NT2/D1 (cell line): ENCODE measurements at regions not wholly inside any gene's neighbourhood (a gene's known extent, or its start where the extent isn't known, plus 50 kb on each side); places are given as distances from the start of the nearest gene placed in this dataset.
"Not testable (repeated sequence)": the region's sequence is repeated elsewhere in the genome, so short reads cannot be mapped to it uniquely, and the experiment has no call there.

Experiments
- DNase-seq: peaks from one replicate; pipeline ENCODE4 v3.0.0-alpha.2; 2011; ENCODE audit warnings: low read depth, low spot score
- H3K27me3 ChIP-seq: 2 replicates; pipeline ENCODE4 v1.6.0; 2011; ENCODE audit warnings: mild to moderate bottlenecking; ENCODE audit not compliant: insufficient read length, insufficient read depth
- H3K36me3 ChIP-seq: 2 replicates; pipeline ENCODE4 v1.6.1; 2011; ENCODE audit warnings: mild to moderate bottlenecking, low read length, mixed read lengths; ENCODE audit not compliant: insufficient read depth, insufficient read length
- H3K4me1 ChIP-seq: 2 replicates; pipeline ENCODE4 v1.5.1; 2011; ENCODE audit not compliant: insufficient read depth, insufficient read length
- H3K4me3 ChIP-seq: 2 replicates; pipeline ENCODE4 v1.5.1; 2011; ENCODE audit warnings: low read depth; ENCODE audit not compliant: insufficient read length
- H3K9ac ChIP-seq: 2 replicates; pipeline ENCODE4 v1.6.0; 2011; ENCODE audit warnings: low read depth; ENCODE audit not compliant: insufficient read length
- H3K9me3 ChIP-seq: 2 replicates; pipeline ENCODE4 v1.5.1; 2011; ENCODE audit warnings: mild to moderate bottlenecking, low read length; ENCODE audit not compliant: insufficient read depth
- SUZ12 ChIP-seq: IDR thresholded peaks from 2 replicates; pipeline ENCODE4 v1.6.1; 2011; ENCODE audit not compliant: insufficient read length, insufficient read depth; ENCODE audit errors: extremely low read depth
- YY1 ChIP-seq: IDR thresholded peaks from 2 replicates; pipeline ENCODE4 v1.6.1; 2011; ENCODE audit not compliant: insufficient read length, insufficient read depth
- ZNF274 ChIP-seq: IDR thresholded peaks from 2 replicates; pipeline ENCODE4 v1.6.1; 2011; ENCODE audit warnings: mild to moderate bottlenecking, low read depth, low read length

DNA sequence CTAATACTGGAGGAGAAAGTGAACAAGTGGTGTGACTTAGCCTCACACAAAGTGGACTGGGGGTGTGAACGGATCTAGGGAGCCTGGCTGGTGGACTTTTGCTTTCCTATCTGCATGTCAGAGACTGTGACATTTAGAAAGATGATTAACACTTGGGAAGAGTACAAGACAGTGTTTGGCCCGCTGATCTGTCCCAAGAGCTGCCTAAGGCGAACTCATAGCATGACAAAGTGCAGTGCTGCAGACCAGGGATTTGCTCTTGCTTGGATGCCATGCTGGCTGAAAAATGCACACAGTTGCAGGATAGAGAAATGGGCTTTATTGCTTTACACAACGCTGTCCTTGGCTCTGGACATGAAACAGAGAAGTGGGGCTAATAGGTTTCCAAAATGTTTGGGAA, 386.0 kb upstream of the MAN1A1 start:
- TF ChIP-seq YY1 (no peak), SUZ12 (no peak), ZNF274 (no peak)
- Histone ChIP-seq H3K27me3 (no peaks in the 10 kb centered on the region), H3K4me1 (no peaks in the 10 kb centered on the region), H3K4me3 (no peak overlapping the region), H3K9me3 (no peaks in the 10 kb centered on the region), H3K9ac (no peak overlapping the region), H3K36me3 (no peaks in the 10 kb centered on the region)
- no peak for DNase-seq

DNA sequence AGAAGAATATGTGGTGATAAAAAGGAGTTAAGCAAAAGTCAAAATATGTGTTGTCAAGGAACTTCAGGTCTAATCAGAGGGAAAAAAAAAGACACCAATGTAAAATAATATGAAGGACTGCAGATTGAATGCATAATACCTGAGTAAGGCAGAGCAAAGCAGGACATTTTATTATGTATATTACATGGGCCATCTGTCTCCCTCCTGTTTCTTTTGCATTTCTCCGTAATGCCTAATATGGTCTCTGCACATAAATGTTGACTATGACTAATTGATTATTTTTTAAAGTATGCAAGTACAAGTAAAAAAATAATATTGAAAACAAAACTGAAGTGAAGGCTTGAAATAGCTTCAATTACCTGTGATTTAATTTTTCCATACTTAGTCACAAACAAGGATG, 384.7 kb upstream of the MAN1A1 start:
- no peaks in the 10 kb centered on the region for H3K27me3 ChIP-seq
- no peak for TF ChIP-seq SUZ12
- no peak for TF ChIP-seq YY1
- TF ChIP-seq ZNF274: no peak
- no peak overlapping the region for H3K9ac ChIP-seq
- no peaks in the 10 kb centered on the region for H3K9me3 ChIP-seq
- no peak for DNase-seq
- H3K36me3 ChIP-seq: no peaks in the 10 kb centered on the region
- H3K4me1 ChIP-seq: no peaks in the 10 kb centered on the region
- H3K4me3 ChIP-seq: no peak overlapping the region

DNA sequence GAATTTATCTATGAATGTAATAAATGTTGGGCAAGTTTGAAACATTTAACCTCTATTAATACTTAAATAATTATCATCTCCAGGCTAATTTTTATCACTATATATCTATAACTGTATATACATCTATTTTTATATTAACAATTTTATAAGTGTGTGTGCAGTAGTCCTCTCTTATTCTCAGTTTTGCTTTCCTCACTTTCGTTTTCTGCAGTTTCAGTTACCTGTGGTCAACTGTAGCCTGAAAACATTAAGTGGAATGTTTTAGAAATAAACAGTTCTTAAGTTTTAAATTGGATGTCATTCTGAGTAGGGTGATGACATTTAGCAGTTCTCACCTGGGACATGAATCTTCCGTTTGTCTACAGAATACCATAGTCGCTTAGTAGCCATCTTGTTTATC, 379.4 kb upstream of the MAN1A1 start:
- TF ChIP-seq SUZ12 (no peak), ZNF274 (no peak), YY1 (no peak)
- Histone ChIP-seq H3K4me3 (no peak overlapping the region), H3K4me1 (no peaks in the 10 kb centered on the region), H3K36me3 (no peaks in the 10 kb centered on the region), H3K9ac (no peak overlapping the region), H3K27me3 (no peaks in the 10 kb centered on the region), H3K9me3 (no peaks in the 10 kb centered on the region)
- DNase-seq: no peak

DNA sequence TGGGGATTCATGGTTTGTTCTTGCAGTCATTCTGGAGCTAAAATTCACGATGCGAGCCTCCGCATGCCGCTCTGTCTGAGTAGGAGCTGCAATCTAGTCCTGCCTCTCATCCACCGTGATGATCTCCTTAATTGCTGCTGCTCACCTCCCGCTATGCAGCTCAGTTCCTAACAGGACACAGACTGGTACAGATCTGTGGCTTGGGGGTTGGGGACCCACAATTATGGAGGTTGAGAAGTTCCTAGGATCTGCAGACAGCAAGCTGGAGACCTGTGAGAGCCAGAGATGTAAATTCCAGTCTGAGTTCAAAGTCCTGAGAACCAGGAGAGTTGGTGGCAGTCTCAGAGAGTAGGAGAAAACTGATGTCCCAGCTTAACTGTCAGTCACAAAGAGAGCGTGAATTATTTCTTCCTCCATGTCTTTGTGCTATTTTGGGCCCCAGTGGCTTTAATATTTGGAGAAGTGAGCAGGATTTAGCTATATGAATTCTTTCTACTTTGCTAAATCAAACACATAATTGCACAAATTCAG, 378.7 kb upstream of the MAN1A1 start:
- no peak for DNase-seq
- TF ChIP-seq YY1: no peak
- no peak for TF ChIP-seq SUZ12
- no peak for TF ChIP-seq ZNF274

DNA sequence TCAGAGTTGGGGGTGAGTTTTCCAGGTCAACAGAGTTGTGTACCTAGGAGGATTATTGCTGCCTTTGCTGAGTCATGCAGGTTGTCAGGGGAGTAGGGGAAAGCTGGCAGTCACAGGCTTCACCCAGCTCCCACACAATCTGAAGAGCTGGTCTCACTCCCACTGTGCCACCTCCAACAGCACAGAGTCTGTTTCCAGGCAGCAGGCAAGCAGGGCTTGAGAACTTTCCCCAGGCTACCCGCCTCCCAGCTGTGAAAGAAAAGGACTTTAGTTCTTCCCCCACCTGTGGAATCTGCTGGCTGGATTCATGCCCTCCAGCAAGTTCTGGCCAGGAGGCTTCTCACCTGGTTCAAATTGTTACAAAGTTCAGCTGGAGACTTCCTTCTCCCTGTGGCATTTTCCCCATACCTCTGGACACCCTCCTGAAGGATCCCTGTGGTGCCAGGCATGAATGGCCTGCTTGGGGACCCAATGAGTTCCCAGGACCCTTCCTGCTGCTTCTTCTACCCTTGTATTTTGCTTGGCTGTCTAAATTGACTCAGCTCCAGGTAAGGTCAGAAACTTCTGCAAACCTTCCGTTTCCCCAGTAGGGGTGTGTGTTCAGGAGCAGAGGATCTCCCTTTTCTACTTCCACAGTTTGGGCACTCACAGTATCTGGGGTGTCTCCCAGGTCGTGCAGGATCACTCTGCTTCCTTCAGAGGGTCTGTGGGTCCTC, 378.1 kb upstream of the MAN1A1 start:
- DNase-seq: no peak
- H3K36me3 ChIP-seq: no peaks in the 10 kb centered on the region
- no peaks in the 10 kb centered on the region for H3K27me3 ChIP-seq
- no peaks in the 10 kb centered on the region for H3K9me3 ChIP-seq
- H3K4me1 ChIP-seq: no peaks in the 10 kb centered on the region
- TF ChIP-seq SUZ12 (no peak), ZNF274 (no peak)
- no peak overlapping the region for H3K9ac ChIP-seq
- no peak overlapping the region for H3K4me3 ChIP-seq

More for the DNA sequence above, 378.7 kb upstream of the MAN1A1 start:
- no peaks in the 10 kb centered on the region for H3K36me3 ChIP-seq
- no peak overlapping the region for H3K9ac ChIP-seq
- no peaks in the 10 kb centered on the region for H3K27me3 ChIP-seq
- no peak overlapping the region for H3K4me3 ChIP-seq
- H3K4me1 ChIP-seq: no peaks in the 10 kb centered on the region
- no peaks in the 10 kb centered on the region for H3K9me3 ChIP-seq

DNA sequence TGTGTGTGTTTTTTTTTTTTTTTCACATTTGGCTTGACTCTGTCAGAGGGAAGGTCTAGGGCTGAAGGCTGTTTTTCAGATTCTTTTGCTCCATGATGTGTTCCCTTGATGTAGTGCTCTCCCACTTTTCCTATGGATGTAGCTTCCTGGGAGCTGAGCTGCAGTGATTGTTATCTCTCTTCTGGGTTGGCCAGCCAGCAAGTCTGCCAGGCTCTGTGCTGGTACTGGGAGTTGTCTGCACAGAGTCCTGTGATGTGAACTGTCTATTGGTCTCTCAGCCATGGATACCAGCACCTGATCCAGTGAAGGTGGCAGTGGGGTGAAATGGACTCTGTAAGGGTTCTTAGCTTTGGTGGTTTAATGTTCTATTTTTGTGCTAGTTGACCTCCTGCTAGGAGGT, 377.4 kb upstream of the MAN1A1 start:
- DNase-seq, H3K9ac ChIP-seq, H3K36me3 ChIP-seq, H3K4me1 ChIP-seq, H3K27me3 ChIP-seq, H3K9me3 ChIP-seq, H3K4me3 ChIP-seq: not testable (repeated sequence)

DNA sequence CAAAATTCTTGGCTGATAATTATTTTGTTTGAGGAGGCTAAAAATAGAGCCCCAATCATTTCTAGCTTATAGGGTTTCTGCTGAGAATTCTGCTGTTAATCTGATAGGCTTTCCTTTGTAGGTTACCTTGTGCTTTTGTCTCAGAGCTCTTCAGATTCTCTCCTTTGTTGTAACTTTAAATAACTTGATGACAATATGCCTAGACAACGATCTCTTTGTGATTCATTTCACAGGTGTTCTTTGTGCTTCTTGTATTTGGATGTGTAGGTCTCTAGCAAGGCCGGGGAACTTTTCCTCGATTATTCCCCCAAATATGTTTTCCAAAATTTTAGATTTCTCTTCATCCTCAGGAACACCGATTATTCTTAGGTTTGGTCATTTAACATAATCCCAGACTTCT, 376.5 kb upstream of the MAN1A1 start:
- Histone ChIP-seq H3K4me1 (no peaks in the 10 kb centered on the region), H3K27me3 (no peaks in the 10 kb centered on the region), H3K9me3 (no peaks in the 10 kb centered on the region), H3K36me3 (no peaks in the 10 kb centered on the region), H3K4me3 (no peak overlapping the region), H3K9ac (no peak overlapping the region)
- TF ChIP-seq ZNF274: no peak
- TF ChIP-seq SUZ12: no peak
- TF ChIP-seq YY1: no peak
- no peak for DNase-seq

DNA sequence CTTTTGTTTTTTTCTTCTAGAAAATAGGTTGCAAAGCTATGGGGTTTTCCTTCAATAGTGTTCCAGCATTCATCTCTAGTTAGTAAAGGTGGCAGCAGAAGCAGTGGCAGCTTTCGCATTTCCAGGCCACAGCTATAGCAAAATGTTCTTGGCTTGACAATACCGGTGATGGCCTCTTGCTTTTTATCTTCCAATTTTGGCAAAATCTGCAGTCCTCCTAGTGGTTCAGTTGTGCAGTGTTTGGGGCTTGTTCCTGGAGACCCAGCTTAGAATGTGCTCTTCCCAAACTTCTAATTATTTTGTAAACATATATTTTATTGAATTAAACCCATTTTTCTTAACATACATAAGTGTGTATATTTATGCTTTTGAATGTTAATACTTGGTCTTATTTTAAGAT, 370.6 kb upstream of the MAN1A1 start:
- TF ChIP-seq ZNF274 (no peak), SUZ12 (no peak), YY1 (no peak)
- H3K9ac ChIP-seq: no peak overlapping the region
- H3K9me3 ChIP-seq: no peaks in the 10 kb centered on the region
- no peaks in the 10 kb centered on the region for H3K4me1 ChIP-seq
- no peaks in the 10 kb centered on the region for H3K27me3 ChIP-seq
- H3K4me3 ChIP-seq: no peak overlapping the region
- H3K36me3 ChIP-seq: no peaks in the 10 kb centered on the region
- DNase-seq: no peak
